ENCODE measurements at regions not wholly inside any gene's neighbourhood (a gene's known extent, or its start where the extent isn't known, plus 50 kb on each side); places are given as distances from the start of the nearest gene placed in this dataset.

DNA sequence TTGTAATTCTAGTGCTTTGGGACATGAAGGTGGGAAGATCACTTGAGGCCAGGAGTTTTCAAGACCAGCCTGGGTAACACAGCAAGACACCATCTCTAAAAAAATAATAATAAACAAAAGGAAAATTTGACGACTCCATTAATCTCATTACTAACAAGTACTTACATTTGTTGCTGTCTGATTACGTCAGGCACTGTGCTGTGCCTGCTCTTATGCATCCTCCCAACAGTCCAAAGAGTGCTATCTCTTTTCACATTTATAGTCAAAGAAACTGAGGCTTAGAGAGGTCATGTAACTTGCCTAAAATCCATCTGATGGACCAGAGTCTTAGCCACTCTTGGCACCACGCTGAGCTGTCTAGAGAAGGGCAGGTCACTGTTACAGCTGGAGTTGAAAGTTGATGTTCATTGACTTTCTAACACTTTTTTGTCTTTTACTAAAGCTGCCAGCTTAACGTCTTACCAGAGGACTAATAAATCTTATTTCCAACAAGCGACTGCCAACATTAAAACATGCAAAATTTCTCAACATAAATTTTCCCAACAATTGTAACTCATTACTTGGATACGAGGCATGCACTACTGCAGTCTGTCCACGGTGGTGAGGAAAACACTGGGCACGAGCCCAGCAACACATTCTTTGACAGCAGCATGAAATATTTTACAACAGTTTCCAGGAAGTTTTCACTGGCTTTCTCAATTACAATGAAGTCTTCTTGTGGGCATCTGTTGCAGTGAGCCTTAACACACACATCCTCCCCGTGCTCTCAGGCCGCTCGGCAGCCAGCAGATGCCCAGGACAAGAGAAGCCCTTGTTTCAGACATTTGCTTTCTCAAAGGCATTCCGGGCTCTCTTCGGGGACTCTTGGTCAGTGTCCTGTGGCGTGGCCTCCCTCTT is 262.9 kb upstream of the PROX1 start:
- no peak overlapping the region for H3K27ac Mint-ChIP-seq (ENCODE audit: unreplicated experiment)
- peaks cover 1% of the 10 kb centered on the region for H3K9me3 Mint-ChIP-seq (ENCODE audit: unreplicated experiment)
- TF ChIP-seq, protein P1, sequence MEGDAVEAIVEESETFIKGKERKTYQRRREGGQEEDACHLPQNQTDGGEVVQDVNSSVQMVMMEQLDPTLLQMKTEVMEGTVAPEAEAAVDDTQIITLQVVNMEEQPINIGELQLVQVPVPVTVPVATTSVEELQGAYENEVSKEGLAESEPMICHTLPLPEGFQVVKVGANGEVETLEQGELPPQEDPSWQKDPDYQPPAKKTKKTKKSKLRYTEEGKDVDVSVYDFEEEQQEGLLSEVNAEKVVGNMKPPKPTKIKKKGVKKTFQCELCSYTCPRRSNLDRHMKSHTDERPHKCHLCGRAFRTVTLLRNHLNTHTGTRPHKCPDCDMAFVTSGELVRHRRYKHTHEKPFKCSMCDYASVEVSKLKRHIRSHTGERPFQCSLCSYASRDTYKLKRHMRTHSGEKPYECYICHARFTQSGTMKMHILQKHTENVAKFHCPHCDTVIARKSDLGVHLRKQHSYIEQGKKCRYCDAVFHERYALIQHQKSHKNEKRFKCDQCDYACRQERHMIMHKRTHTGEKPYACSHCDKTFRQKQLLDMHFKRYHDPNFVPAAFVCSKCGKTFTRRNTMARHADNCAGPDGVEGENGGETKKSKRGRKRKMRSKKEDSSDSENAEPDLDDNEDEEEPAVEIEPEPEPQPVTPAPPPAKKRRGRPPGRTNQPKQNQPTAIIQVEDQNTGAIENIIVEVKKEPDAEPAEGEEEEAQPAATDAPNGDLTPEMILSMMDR (IDR thresholded peaks at IDR 0.05), result no peak
- H3K36me3 Mint-ChIP-seq (ENCODE audit: unreplicated experiment), result no peaks in the 10 kb centered on the region
- no peaks in the 10 kb centered on the region for H3K27me3 Mint-ChIP-seq (ENCODE audit: unreplicated experiment)
- DNase-seq (ENCODE audit: extremely low spot score, unreplicated experiment), result no peak
- H3K4me1 Mint-ChIP-seq (ENCODE audit: unreplicated experiment), result peaks cover 3% of the 10 kb centered on the region
- H3K4me3 Mint-ChIP-seq (ENCODE audit: unreplicated experiment), result no peak overlapping the region

DNA sequence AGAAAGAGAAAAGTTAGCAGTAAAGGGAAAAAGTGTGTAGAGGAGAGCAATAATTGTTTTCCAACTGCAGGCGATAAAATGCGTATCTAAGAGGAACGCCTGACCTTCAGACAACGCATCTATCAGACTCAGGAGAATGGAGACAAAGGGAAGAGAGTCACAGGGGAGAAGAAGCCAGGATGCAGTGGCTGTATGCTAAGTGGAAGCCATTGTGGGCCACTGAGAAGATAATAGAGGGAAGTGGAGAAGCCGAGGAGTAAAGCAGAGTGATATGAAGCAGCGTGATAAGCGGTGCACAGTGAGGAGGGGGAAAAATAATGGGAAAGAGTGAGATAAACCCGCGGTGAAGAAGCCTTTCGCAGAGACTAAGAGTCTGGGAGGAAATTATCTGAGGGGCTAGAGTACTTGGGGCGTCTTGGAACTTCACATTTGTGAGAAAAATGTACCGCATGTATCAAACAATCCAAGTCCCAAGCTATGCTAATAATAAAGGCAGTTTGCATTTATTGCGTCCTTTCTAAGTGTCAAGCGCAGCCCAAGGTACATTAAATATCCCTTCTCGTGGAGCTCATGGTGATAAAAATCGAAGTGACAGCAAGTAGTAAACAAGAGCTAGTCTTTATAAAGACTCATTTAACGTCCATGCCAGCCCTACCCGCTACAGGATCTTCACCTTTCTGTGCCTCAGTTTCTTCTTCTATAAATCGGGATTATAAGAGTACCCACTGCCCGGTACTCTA is 259.8 kb upstream of the PROX1 start:
- TF ChIP-seq, protein P1 (IDR thresholded peaks at IDR 0.05), result no peak
- peaks cover 18% of the 10 kb centered on the region for H3K9me3 Mint-ChIP-seq (ENCODE audit: unreplicated experiment)
- no peaks in the 10 kb centered on the region for H3K27me3 Mint-ChIP-seq (ENCODE audit: unreplicated experiment)
- no peak overlapping the region for H3K27ac Mint-ChIP-seq (ENCODE audit: unreplicated experiment)
- peaks cover 3% of the 10 kb centered on the region for H3K4me1 Mint-ChIP-seq (ENCODE audit: unreplicated experiment)
- no peaks in the 10 kb centered on the region for H3K36me3 Mint-ChIP-seq (ENCODE audit: unreplicated experiment)
- DNase-seq (ENCODE audit: extremely low spot score, unreplicated experiment), result no peak
- H3K4me3 Mint-ChIP-seq (ENCODE audit: unreplicated experiment), result no peak overlapping the region

- Mint-ChIP-seq H3K36me3 (ENCODE audit: unreplicated experiment) (no peaks in the 10 kb centered on the region), H3K27ac (ENCODE audit: unreplicated experiment) (no peak overlapping the region), H3K4me3 (ENCODE audit: unreplicated experiment) (no peak overlapping the region), H3K9me3 (ENCODE audit: unreplicated experiment) (peaks cover 20% of the 10 kb centered on the region), H3K27me3 (ENCODE audit: unreplicated experiment) (no peaks in the 10 kb centered on the region), H3K4me1 (ENCODE audit: unreplicated experiment) (peaks cover 3% of the 10 kb centered on the region)
- DNase-seq (ENCODE audit: extremely low spot score, unreplicated experiment), result no peak
- TF ChIP-seq, protein P1 (IDR thresholded peaks at IDR 0.05), result no peak
Measured at GRCh38 chr1:213728593-213729536, 258.9 kb upstream of the PROX1 start.

GRCh38 chr1:213733705-213734104 is 254.1 kb upstream of the PROX1 start:
- TF ChIP-seq, protein P1 (IDR thresholded peaks at IDR 0.05), result no peak
- peaks cover 25% of the 10 kb centered on the region for H3K9me3 Mint-ChIP-seq (ENCODE audit: unreplicated experiment)
- no peaks in the 10 kb centered on the region for H3K4me1 Mint-ChIP-seq (ENCODE audit: unreplicated experiment)
- no peak overlapping the region for H3K4me3 Mint-ChIP-seq (ENCODE audit: unreplicated experiment)
- H3K36me3 Mint-ChIP-seq (ENCODE audit: unreplicated experiment), result no peaks in the 10 kb centered on the region
- no peak for DNase-seq (ENCODE audit: extremely low spot score, unreplicated experiment)
- no peaks in the 10 kb centered on the region for H3K27me3 Mint-ChIP-seq (ENCODE audit: unreplicated experiment)
- no peak overlapping the region for H3K27ac Mint-ChIP-seq (ENCODE audit: unreplicated experiment)

All from osteocyte (in vitro differentiated cells).